Stomach (tissue), 4 donors: ENCODE measurements at regions not wholly inside any gene's neighbourhood (a gene's known extent, or its start where the extent isn't known, plus 50 kb on each side); places are given as distances from the start of the nearest gene placed in this dataset.

Source experiments
- EP300 ChIP-seq: sonication (generic); formaldehyde crosslinking; IDR thresholded peaks from one replicate; pipeline ENCODE4 v1.6.1; 2017; ENCODE audit warnings: antibody characterized with exemption
- TF ChIP-seq, protein P1 (sequence below), 7 experiments: fragments of 450-650 bp in 4 of 7; fragments of 200-600 bp in 3 of 7; sonication (generic) in 3 of 7; IDR thresholded peaks; one replicate each; pipeline ENCODE4 v1.5.1; 2016 to 2019; ENCODE audit warnings: antibody characterized with exemption in 7 of 7, control low read depth in 2 of 7, mild to moderate bottlenecking in 1 of 7

DNA sequence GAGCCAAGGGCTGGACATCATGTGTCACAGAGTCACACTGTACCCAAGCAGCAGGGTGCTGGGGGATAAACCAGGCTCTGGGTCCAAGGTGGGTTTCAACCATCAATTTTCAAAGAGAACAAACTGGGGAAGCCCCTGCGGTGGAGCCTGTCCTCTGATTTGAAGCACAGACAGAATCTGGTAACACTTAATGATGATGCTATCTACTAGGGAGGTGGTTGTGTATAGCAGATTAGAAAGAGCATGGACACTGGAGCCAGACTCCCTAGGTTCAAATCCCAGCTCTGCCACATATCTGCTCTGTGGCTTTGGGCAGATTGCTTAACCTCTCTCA lies 204.9 kb upstream of the ZMIZ1 start:
- TF ChIP-seq, protein P1, sequence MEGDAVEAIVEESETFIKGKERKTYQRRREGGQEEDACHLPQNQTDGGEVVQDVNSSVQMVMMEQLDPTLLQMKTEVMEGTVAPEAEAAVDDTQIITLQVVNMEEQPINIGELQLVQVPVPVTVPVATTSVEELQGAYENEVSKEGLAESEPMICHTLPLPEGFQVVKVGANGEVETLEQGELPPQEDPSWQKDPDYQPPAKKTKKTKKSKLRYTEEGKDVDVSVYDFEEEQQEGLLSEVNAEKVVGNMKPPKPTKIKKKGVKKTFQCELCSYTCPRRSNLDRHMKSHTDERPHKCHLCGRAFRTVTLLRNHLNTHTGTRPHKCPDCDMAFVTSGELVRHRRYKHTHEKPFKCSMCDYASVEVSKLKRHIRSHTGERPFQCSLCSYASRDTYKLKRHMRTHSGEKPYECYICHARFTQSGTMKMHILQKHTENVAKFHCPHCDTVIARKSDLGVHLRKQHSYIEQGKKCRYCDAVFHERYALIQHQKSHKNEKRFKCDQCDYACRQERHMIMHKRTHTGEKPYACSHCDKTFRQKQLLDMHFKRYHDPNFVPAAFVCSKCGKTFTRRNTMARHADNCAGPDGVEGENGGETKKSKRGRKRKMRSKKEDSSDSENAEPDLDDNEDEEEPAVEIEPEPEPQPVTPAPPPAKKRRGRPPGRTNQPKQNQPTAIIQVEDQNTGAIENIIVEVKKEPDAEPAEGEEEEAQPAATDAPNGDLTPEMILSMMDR (IDR thresholded peaks at IDR 0.05), result no peak
- no peak for TF ChIP-seq EP300
